ENCODE measurements at regions not wholly inside any gene's neighbourhood (a gene's known extent, or its start where the extent isn't known, plus 50 kb on each side); places are given as distances from the start of the nearest gene placed in this dataset.

GRCh38 chr7:46243406-46243805, 322.3 kb upstream of the IGFBP3 start:
- no peak for TF ChIP-seq EZH2 (IDR thresholded peaks at IDR 0.05)
- TF ChIP-seq CTCF (IDR thresholded peaks at IDR 0.05), result no peak
- TF ChIP-seq EZH2phosphoT487 (IDR thresholded peaks at IDR 0.05), result no peak
